T-helper 2 cell (primary cell): ENCODE measurements at regions not wholly inside any gene's neighbourhood (a gene's known extent, or its start where the extent isn't known, plus 50 kb on each side); places are given as distances from the start of the nearest gene placed in this dataset.
"Not testable (repeated sequence)": the region's sequence is repeated elsewhere in the genome, so short reads cannot be mapped to it uniquely, and the experiment has no call there.

ENCODE experiments used
- DNase-seq, 5 experiments: peaks; one replicate each; pipeline versions ENCODE4 v3.0.0 to v3.0.0-alpha.2; 2012 to 2022

GRCh38 chr6:85071845-85072244 lies 307.4 kb upstream of the TBX18 start:
- not testable (repeated sequence) for DNase-seq

- DNase-seq: no peak
Measured at GRCh38 chr6:85069577-85069976, 305.2 kb upstream of the TBX18 start.

DNA sequence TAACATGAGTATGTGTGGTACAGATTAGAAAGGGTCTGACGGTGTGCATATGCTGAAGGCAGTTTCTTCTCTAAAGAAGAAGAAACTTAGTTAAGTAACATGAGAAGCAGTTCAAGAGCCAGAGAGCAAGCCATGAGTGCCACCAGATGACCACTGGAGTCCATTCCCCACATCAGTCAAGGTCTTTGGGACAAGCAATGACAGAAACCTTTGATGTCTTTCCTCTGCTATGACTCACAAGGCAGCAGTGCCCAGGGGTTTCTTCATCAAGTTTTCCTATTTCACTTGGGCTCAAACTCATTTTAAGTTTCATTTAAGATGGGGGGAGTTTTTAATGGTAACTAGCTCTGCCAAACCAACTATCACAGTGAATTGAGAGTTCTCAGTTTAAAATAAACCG lies 303.8 kb upstream of the TBX18 start:
- no peak for DNase-seq

- no peak for DNase-seq
Measured at GRCh38 chr6:85066266-85066665, 301.9 kb upstream of the TBX18 start.

- DNase-seq: no peak
Measured at GRCh38 chr6:85065831-85066230, 301.4 kb upstream of the TBX18 start.

DNA sequence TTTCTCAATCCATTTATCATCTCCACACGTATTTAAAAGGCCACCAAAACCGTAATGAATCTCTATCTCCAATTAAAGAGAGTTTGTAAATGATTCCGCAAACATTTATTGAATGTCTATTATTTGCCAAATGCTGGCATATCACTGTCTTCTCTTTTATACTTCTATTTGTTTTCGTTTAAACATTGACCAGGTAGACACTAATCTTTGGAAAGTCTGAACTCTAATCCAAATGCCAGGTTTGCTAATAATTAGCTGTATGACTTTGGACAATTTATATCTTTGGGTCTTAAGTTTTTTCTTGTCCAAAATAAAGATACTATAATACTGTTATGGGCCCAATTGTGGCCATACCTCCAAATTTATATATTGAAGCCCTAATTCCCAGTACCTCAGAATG lies 299.2 kb upstream of the TBX18 start:
- no peak for DNase-seq

DNA sequence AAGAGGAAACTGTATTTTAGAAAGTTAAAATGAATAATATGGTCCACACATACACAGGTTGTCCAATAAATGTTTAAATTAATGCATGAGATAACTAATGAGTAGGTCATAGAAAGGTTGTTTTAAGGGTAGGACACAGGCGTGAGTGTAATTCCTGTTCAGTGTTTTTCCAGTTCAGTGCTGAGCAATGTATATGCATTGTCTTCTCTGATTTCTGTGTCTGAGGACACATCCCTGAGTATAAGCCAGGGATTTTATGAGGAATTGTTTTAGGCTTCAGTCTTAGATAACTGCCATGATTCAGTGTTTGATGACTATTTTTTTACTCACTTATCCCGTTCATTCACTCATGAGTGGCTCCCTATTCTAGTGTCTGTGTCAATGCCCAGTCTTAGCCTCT lies 298.5 kb upstream of the TBX18 start:
- DNase-seq: no peak

DNA sequence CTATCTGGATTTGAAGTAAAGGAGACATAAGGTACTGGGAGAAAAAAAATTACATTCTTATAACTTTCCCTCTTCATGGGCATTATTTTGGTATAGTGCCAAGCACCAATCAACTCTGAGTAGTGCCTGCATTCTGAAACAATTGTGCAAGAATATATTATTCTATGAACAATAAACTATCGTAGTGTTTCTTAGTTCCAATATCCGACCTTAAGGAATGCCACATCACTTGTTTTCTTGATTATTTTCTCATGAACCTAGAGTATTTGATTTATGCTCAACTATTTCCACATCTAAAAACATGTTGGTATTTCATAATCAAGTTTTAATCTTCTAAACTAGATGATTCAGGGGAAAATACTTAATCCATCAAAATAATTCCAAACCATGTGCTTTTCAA lies 294.4 kb upstream of the TBX18 start:
- DNase-seq: no peak

- DNase-seq: no peak
Measured at GRCh38 chr6:85050149-85050548, 285.8 kb upstream of the TBX18 start.

DNA sequence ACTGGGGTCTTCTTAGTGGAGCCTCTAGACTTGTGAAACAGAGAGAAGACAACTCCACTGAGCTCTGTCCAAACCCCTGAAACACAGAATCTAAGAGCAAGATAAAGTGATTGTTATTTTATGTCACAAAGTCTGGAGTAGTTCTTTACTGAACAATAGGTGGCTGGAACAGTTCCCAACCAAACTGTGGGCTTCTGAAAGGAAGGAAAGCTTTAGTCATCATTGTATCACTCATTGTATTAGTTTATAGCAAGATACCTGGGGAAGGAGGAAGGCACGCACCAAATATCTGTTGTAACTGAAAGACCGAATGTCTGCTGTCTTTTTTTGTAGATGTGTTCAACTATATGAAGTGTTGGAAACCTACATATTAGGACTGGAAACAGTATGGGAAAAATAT lies 284.9 kb upstream of the TBX18 start:
- no peak for DNase-seq

- no peak for DNase-seq
Measured at GRCh38 chr6:85047818-85048217, 283.4 kb upstream of the TBX18 start.

GRCh38 chr6:85045767-85046166 lies 281.4 kb upstream of the TBX18 start:
- DNase-seq: not testable (repeated sequence)

DNA sequence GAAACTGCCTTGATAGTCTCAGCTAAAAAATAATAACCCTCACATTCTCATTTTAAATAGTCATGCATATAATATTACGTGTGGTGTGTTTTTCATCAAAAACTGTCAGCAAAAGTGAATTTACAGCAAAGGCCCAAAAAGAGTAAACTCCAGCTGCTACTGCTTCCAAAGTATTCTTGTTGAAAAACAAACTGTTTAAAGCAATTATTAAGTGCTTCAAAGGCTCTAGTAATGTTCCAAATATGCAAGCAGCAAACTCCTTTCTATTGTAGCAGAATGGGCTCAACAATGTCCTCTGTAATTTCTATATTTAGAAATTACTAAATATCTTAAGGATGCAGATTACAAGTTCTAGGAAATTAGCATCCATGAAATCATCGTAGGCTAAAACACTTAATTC lies 280.0 kb upstream of the TBX18 start:
- DNase-seq: no peak

GRCh38 chr6:85041376-85041775 lies 277.0 kb upstream of the TBX18 start:
- DNase-seq: no peak

- DNase-seq: no peak
Measured at GRCh38 chr6:85037221-85037620, 272.8 kb upstream of the TBX18 start.

- DNase-seq: no peak
Measured at GRCh38 chr6:85035766-85036165, 271.4 kb upstream of the TBX18 start.

DNA sequence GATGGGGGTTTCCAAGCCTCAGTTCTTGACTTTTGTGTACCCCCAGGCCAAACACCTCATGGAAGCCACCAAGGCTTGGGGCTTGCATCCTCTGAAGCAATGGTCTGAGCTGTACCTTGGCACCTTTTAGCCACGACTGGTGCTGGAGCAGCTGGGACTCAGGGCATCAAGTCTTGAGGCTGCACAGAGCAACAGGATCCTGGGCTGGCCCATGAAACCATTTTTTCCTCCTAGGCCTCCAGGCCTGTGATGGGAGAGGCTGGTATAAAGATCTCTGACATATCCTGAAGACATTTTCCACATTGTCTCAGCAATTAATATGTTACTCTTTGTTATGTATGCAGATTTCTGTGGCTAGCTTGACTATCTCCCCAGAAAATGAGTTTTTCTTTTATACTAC lies 269.1 kb upstream of the TBX18 start:
- DNase-seq: no peak

DNA sequence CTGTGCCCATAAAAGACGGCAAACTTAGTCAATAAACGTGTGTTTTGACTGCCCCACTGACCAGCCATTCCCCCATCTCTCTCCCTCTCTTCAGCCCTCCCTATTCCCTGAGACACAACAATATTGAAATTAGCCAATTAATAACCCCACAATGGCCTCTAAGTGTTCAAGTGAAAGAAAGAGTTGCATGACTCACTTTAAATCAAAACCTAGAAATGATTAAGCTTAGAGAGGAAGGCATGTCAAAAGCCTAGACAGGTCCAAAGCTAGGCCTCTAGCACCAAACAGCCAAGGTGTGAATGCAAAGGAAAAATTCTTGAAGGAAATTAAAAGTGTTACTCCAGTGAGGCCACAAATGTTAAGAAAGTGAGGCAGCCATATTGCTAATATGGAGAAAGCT lies 261.6 kb upstream of the TBX18 start:
- no peak for DNase-seq

DNA sequence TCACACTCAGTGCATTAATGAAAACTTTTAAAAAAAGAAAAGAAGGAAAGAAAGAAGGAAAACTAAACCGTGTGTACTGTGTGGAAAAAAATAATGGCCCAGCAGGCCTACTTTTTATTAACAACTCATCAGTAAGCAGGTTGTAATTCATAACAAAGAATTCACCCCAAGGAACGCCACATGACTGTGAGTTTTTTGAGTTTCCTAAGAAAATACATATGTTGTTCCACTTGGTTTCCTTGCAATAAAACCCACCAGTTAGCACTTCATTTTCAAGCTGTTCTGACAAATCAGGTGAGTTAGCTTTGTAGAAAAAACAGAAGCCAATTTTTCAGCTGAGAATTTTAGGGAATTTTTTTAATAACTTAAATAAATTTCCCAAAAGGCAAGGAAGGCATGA lies 259.3 kb upstream of the TBX18 start:
- DNase-seq: no peak

DNA sequence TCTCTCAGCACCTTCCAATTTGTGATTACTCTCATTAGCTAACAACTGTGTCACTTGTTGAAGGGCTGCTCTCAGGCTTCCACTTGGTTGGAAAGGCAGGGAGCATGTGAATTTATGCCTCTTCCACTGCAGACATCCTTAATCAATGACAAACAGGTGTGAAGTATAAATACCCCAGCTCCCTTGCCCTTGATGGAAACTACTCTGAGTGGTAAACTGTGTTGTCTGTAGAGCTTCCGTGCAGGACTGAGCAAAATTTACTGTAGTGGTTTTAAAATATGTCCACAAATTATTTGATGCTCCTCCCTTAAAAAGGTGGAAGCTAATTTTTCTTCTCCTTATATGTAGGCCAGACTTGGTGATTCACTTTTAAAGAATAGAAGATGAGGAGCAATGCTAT lies 253.0 kb upstream of the TBX18 start:
- DNase-seq: no peak

DNA sequence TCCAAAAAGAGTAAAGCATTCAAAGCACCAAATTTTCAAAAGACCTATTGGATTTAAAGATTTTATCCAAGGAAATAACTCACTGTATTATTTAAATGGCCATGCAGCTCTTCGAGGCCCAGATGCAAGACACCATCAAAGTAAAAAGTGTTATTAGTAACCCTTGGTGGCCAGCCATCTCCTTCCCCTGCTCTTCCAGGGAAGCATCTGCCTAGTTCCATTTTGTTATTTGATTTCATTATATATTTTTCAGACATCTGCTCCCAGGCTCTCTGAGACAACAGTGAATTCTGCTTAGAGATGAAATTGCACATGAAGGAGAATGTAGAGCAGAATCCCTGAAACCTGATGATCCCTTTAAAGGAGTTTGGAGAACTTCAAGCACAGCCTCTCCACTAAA lies 252.3 kb upstream of the TBX18 start:
- no peak for DNase-seq

- peak in 1 of 5 experiments; percentile 3 for DNase-seq
Measured at GRCh38 chr6:85015396-85015990, 251.1 kb upstream of the TBX18 start.

- no peak for DNase-seq
Measured at GRCh38 chr6:85010865-85011264, 246.5 kb upstream of the TBX18 start.

DNA sequence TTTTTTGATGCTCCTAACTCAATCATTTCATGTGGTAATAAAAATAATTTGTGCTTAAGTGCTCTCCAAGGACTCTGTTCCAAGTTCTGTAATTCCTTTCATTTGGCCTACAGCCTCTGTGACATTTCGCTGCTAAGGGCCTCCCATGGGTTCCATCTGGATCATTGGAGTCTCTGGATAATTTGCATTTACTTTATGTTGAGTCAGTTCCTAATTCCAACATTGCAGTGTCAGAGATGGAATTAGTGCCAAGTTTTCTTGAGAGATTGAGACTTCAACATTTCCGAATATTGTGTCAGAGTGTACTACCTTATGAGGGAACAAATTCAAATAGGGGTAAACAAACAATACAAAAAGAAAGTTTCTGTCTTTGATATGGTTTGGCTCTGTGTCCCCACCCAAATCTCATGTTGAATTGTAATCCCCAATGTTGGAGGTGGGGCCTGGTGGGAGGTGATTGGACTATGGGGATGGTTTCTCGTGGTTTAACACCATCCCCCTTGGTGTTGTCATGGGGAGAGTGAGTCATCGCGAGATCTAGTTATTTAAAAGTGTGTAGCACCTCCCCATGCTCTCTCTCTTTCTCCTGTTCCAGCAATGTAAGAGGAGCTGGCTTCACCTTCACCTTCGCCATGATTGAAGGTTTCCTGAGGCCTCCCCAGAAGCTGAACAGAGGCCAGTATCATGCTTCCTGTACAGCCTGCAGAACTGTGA lies 244.1 kb upstream of the TBX18 start:
- no peak for DNase-seq

DNA sequence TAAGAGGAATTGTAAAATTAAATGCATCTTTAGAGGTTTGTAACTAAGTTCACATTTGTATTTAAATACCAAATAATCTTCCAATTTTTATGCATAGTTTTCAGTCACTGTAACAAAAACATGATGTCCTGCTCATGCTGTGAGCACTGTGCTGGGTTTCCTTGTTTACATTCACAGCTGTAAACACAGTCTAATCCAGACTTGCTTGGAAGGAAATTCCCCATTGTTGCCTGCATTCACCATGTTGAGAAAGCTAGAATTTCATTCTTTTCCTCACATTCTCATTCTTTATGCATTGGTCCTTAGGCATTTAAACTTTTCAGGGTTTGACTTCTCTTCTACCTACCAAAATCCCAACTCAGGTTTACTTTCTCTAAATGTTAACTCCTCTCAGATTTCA lies 242.0 kb upstream of the TBX18 start:
- no peak for DNase-seq
